GM19455 (cell line): ENCODE measurements at regions not wholly inside any gene's neighbourhood (a gene's known extent, or its start where the extent isn't known, plus 50 kb on each side); places are given as distances from the start of the nearest gene placed in this dataset.

Experiments
- ATAC-seq: cut with Tn5 transposase; IDR thresholded peaks from one replicate; pipeline ENCODE4 v1.9.1; 2021; ENCODE audit not compliant: unreplicated experiment

DNA sequence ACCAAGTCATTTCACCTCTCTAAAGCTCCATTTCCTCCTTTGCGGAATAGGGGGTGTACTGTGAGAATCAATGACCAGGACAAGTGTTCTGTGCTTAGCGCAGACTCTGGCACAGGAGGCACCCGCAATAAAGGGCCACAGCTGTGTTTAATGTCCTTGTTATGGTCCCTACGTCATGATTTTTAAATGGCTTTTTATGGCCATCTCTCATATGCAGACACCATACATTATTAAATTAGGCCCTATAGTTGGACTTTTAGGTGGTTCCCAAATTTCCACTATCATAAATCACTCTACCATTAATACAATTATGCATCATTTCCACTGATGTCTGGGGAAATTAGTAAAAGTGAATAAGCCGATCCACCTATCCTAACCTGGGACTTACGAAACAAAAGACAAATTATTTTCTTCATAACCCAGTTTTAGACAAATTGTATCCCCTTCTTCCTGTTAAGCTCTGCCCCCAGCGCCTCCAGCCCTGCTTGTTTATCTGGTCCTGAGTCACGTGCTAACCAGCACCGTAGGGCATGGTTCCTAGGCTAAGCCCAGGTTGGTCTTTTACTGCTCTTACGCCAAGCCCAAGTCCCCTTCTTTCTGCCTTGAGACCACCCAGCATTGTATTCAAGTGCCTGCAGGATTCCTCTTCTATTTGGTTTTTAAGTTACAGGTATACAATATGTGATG is 278.3 kb downstream of the SHQ1 start:
- no peak for ATAC-seq

- ATAC-seq: no peak
Observed at GRCh38 chr3:72568083-72568482, 280.2 kb downstream of the SHQ1 start.

DNA sequence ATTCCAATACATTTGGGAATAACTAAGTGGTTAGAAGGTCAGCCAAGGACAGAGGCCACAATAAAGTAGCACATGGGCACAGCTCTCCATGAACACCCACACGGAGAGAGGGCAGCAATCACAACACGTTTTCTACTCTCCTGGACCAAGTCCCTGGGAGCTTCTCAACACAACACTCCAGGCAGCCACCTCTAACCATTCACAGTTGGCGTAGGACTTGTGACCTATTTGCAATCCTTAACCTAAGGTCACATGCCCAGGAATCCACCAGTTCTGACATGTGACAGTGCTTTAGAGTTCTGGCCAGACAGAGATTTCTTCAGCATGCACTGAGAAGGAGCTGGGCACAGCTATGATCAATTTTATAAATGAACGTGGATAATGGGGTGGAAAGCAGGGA is 280.8 kb downstream of the SHQ1 start:
- no peak for ATAC-seq

DNA sequence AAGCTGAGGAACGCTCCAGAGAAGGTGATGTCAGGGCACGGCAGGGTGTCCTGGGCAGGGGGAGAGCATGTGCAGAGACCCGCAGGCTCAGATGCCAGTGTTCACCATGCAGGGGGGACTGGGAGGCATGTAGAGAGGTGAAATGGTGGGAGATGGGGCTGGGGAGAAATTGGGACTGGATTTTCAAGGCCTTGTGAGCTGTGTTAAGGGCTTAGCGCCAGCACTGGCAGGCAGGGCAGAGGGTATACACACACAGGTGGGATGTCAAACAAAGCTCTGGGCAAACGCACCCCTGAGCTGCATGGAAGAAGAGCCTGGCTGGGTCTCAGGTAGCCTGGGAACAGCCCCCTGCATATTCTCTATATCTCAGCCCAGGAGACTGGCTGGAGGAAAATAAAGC is 282.7 kb downstream of the SHQ1 start:
- ATAC-seq: no peak

DNA sequence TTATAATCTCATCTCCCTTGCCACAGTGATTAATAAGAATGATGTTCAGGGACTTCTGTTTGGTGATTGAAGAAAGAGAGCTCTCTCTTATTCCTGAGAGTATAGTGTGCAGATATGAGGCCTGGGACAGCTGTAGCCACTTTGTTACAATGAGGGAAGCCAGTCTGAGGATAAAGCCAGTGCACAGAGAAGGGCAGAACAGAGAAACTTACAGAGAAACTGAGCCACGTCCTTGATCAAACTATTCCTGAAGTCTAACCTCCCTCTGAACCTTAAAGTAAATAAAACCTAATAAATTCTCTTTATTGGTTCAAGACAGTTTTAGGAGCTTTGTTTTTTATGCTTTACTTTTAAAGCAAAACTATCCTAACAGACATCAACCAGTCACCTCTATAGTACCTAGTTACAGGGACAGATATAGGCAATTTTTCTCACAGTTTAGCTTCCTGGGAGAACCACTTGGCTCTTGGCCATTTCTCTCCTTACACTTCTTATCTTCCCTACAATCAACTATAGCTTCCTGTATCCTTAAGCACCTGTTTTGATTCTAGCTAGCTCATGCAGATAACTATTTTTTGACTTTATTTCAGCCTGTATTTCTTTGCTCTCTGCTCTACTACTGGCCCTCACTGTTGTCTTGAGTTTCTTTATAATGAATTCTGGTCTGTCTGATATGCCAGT is 284.4 kb downstream of the SHQ1 start:
- no peak for ATAC-seq

DNA sequence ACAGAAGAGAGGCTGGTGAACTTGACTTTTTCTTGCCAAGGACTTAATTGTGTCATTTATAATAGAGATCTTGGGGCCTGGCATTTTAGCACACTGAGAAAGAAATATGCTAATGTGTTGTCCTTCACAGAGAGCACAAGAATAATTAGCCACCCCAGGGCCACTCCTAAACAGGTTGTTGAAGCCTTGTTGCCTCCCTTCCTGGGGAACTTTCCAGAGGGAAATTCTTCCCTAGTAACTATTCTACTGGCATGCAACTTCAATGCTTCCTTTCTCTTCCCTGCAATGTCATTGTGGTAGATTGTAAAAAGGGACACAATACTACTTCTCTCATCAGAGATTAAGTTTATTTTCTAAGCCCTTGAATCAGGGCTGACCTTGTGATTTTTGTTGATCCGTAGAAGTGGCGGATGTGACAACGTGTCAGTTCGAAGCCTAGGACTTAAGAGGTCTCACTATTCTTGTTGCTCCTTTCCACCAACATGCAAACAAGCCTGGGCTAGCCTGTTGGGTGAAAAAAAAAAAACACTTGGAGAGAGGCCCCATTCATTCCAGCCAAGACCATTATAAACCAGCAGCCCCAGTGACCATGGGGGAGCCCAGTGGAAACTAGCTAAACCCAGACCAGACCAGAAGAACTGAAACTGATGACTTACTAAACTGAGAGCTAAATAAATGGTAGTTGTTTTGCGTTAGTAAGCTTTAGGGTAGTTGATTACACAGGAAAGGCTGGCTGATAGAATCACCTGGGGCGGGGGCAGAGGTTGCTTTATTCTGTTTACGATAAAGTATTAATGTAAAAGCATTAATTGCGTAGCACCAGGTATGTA is 287.2 kb downstream of the SHQ1 start:
- ATAC-seq: no peak

DNA sequence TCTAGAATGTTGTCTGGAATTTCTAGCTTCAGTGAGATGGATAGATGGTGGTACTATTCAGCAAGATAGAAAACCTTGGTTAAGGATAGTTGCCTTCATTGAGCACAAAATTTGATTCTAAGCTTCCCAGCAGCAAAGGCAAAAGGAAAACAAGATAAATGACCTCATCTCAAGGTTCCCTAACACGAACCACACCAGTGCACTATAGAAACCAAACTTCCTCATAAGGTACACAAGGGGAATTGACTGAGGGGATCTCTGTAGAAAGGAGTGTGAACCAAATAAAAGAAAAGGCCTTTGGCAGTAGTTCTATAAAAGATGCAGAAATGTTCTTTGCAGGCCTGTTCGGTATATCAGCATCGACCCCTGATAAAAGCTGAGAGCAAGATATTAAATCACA is 288.9 kb downstream of the SHQ1 start:
- ATAC-seq: no peak

GRCh38 chr3:72558001-72558400 is 290.2 kb downstream of the SHQ1 start:
- no peak for ATAC-seq

DNA sequence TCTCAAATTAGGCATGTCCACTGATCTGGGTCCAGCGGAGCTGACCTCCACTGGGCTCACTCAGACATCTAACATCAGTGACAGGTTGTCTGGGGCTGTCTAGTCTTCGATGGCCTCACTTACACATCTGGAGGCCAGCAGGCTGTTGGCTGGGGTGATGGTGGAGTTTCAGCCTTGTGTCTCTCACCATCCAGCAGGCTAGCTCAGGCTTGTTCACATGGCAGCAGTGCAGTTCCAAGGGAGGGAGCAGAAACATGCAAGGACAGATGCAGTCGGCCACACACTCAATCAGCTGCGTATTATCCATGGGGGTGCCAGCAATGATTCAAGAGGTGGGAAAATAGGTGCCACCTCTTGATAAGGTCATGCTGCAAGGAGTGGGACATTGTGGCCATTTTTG is 292.5 kb downstream of the SHQ1 start:
- ATAC-seq: no peak

- no peak for ATAC-seq
Observed at GRCh38 chr3:72554689-72555088, 293.6 kb downstream of the SHQ1 start.

DNA sequence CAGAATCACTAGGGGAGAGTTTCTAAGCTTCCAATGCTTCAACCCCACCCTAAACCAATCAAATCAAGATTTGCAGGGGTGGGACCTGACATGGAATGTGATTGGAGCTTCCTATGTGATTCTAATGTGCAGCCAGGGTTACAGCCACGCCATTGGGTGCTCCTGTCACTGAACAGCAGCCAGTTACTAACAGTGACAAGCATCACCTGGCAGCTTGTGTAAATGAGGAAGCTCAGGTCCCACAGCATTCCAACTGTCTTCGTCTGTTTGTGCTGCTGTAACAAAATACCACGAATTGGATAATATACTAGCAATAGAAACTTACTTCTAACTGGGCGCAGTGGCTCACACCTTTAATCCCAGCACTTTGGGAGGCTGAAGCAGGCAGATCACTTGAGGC is 294.9 kb downstream of the SHQ1 start:
- no peak for ATAC-seq

GRCh38 chr3:72550582-72551262 is 297.5 kb downstream of the SHQ1 start:
- ATAC-seq: no peak

- ATAC-seq: no peak
Observed at GRCh38 chr3:72549761-72550581, 298.3 kb downstream of the SHQ1 start.

DNA sequence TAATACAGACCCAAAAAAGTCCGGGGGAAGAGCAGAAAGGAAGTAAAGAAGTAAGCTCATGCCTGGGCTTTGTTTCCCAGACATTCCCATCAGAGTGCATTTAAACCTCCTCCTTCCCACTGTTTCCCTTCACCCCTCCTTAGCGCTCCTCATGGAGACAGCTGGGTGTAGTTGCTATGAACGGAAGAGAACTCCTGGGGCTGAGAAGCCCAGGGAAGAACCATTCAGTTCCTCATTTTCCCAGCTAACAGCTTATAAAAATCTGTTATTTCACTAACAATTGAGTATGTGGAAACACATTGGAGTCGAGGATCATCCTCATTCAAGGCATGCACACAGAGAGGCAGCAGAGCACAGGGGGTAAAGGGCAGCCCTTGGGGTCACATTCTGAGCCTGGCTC is 299.3 kb downstream of the SHQ1 start:
- no peak for ATAC-seq

GRCh38 chr3:72548461-72548860 is 299.8 kb downstream of the SHQ1 start:
- ATAC-seq: no peak

DNA sequence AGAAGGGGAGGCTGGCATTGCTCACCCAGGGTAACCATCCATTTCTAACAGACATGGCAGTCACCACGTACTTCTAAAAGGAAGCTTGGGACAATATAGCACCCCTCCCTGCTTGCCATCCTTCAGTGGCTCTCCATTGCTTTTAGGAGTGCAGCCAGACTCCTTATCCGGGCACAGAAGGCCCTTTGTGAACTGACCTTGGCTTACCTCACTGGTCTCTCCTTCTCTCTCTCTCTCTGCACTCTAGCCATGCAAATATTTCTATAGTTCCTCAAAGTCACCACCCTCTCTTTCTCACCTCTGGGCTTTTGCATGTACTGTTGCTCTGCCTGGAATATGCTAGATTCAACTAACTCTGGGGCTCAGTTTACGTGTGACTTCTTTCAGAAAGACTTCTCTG is 301.1 kb downstream of the SHQ1 start:
- no peak for ATAC-seq

GRCh38 chr3:72544239-72544638 is 304.0 kb downstream of the SHQ1 start:
- no peak for ATAC-seq

DNA sequence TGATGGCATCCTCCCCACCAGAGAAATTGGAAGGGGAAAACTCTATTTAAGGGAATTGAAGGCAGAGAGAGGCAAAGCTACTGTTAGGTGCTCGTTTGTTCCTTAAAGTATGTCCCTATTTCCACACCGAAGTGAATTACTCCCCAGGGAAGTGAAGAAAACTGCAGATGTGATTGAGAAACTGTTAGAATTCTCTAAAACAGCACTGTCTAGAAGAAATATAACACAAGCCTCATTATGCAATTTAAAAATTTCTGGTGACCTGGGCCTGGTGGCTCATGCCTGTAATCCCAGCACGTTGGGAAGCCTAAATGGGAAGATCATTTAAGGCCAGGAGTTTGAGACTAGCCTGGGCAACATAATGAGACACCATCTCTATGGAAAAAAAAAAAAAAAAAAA is 305.0 kb downstream of the SHQ1 start:
- ATAC-seq: no peak

GRCh38 chr3:72542781-72543180 is 305.5 kb downstream of the SHQ1 start:
- ATAC-seq: no peak

- no peak for ATAC-seq
Observed at GRCh38 chr3:72539856-72540255, 308.4 kb downstream of the SHQ1 start.
